Mesendoderm (in vitro differentiated cells): ENCODE measurements at regions not wholly inside any gene's neighbourhood (a gene's known extent, or its start where the extent isn't known, plus 50 kb on each side); places are given as distances from the start of the nearest gene placed in this dataset.

ENCODE experiments used
- DNase-seq: peaks from one replicate; pipeline ENCODE4 v3.0.0; 2013
- H2AK5ac ChIP-seq: 2 replicates; pipeline ENCODE4 v1.6.1; 2013; ENCODE audit warnings: low read length, inconsistent platforms
- H2BK120ac ChIP-seq: 2 replicates; pipeline ENCODE4 v1.6.1; 2013; ENCODE audit warnings: low read depth, mild to moderate bottlenecking, low read length, moderate library complexity, mixed read lengths
- H2BK15ac ChIP-seq: replicated peaks from 2 replicates; pipeline ENCODE4 v1.6.1; 2013; ENCODE audit warnings: low read depth, mild to moderate bottlenecking, moderate library complexity
- H2BK5ac ChIP-seq: 2 replicates; pipeline ENCODE4 v1.6.1; 2013; ENCODE audit warnings: low read length, inconsistent platforms
- H3K18ac ChIP-seq: 2 replicates; pipeline ENCODE4 v1.6.1; 2013; ENCODE audit warnings: mild to moderate bottlenecking, low read length, mixed read lengths
- H3K23ac ChIP-seq: one replicate; pipeline ENCODE4 v1.6.1; 2013; ENCODE audit warnings: low read length
- H3K27ac ChIP-seq: 2 replicates; pipeline ENCODE4 v1.5.1; 2013; ENCODE audit warnings: low read depth, mild to moderate bottlenecking, inconsistent platforms, low read length, moderate library complexity
- H3K27me3 ChIP-seq: 2 replicates; pipeline ENCODE4 v1.6.1; 2013; ENCODE audit warnings: low read length, control low read depth, mild to moderate bottlenecking, inconsistent platforms; ENCODE audit not compliant: insufficient read depth, poor library complexity
- H3K36me3 ChIP-seq: 2 replicates; pipeline ENCODE4 v1.6.1; 2013; ENCODE audit warnings: low read length, inconsistent platforms; ENCODE audit not compliant: control insufficient read depth, insufficient read depth
- H3K4ac ChIP-seq: one replicate; pipeline ENCODE4 v1.6.1; 2013; ENCODE audit warnings: low read depth, mild to moderate bottlenecking, low read length, moderate library complexity
- H3K4me1 ChIP-seq: 2 replicates; pipeline ENCODE4 v1.6.1; 2013; ENCODE audit warnings: low read depth, low read length, inconsistent platforms; ENCODE audit not compliant: control insufficient read depth
- H3K4me2 ChIP-seq: 2 replicates; pipeline ENCODE4 v1.6.1; 2013; ENCODE audit warnings: low read length
- H3K4me3 ChIP-seq: 2 replicates; pipeline ENCODE4 v1.5.1; 2013; ENCODE audit warnings: mild to moderate bottlenecking, low read length
- H3K56ac ChIP-seq: one replicate; pipeline ENCODE4 v1.6.1; 2013; ENCODE audit warnings: low read length
- H3K79me1 ChIP-seq: 2 replicates; pipeline ENCODE4 v1.6.1; 2013; ENCODE audit warnings: low read length, inconsistent platforms
- H3K79me2 ChIP-seq: 2 replicates; pipeline ENCODE4 v1.6.1; 2013; ENCODE audit warnings: mild to moderate bottlenecking, low read length; ENCODE audit not compliant: control insufficient read depth, insufficient read depth
- H3K9ac ChIP-seq: 2 replicates; pipeline ENCODE4 v1.6.1; 2013; ENCODE audit warnings: low read length, inconsistent platforms
- H4K5ac ChIP-seq: one replicate; pipeline ENCODE4 v1.6.1; 2013; ENCODE audit warnings: low read length
- H4K8ac ChIP-seq: one replicate; pipeline ENCODE4 v1.6.1; 2013; ENCODE audit warnings: low read depth, mild to moderate bottlenecking, control low read depth, low read length, moderate library complexity
- WGBS: extraction: QIAGEN DNeasy Blood & Tissue Kit; methylation state at CpG from one replicate; pipeline ENCODE4 v1.1.7; 2013; ENCODE audit warnings: low lambda C conversion rate, missing lambda C conversion rate; ENCODE audit not compliant: insufficient coverage; ENCODE audit errors: extremely low coverage; 5-methylcytosine and 5-hydroxymethylcytosine counted together

DNA sequence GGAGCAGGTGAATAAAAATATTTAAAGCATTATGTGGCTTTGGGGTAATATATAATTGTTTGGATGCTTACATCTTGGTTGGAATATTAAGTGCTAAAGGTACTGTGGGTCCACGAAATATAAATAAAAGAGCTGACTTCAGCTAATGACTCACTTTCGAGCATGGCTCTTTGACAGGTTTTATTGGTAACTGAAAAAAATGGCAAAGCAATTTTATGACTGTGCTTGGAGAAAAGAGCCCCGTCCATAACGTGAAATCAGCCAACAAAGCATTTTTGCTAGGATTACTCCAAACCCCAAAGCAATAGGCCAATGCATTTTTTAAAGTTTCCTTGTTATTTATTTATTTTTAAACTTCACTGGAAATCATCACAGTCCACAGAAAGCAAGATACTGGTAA lies 397.2 kb upstream of the CDH19 start:
- WGBS, result no CpG with 5 or more reads among the region's 4 CpGs
- no peaks in the 10 kb centered on the region for H3K27me3 ChIP-seq
- no peaks in the 10 kb centered on the region for H3K79me2 ChIP-seq
- no peaks in the 10 kb centered on the region for H3K4me1 ChIP-seq
- H3K36me3 ChIP-seq, result no peaks in the 10 kb centered on the region
- H2AK5ac ChIP-seq, result no peak overlapping the region
- H3K56ac ChIP-seq, result no peak overlapping the region
- no peak overlapping the region for H3K23ac ChIP-seq
- no peak overlapping the region for H4K5ac ChIP-seq
- H3K27ac ChIP-seq, result no peak overlapping the region
- no peak overlapping the region for H3K4me3 ChIP-seq
- no peaks in the 10 kb centered on the region for H3K79me1 ChIP-seq
- H2BK5ac ChIP-seq, result no peak overlapping the region
- H3K18ac ChIP-seq, result no peak overlapping the region
- H3K9ac ChIP-seq, result no peak overlapping the region
- no peak for DNase-seq
- no peak overlapping the region for H3K4me2 ChIP-seq
- no peak overlapping the region for H2BK15ac ChIP-seq
- H3K4ac ChIP-seq, result no peak overlapping the region
- no peak overlapping the region for H4K8ac ChIP-seq
- H2BK120ac ChIP-seq, result no peak overlapping the region

DNA sequence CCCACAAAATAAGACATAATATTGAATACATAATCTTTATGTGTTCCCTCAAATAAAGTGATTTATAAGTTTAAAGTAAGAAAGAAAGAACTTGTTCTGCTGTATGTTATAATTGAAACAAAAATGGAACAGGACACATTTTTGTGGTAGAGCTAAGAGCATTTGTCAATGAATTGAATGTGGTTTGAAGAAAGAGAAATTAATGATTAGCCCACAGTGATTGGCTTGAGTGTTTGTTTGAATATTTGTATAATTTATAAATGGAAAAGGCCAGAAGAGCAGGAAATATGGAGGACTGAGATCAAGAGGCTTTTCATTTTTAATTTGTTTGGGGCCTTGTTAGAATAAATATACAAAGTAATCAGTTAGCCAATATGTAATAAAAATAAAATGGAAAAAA lies 395.1 kb upstream of the CDH19 start:
- Histone ChIP-seq H4K8ac (no peak overlapping the region), H3K79me2 (no peaks in the 10 kb centered on the region), H4K5ac (no peak overlapping the region), H3K79me1 (no peaks in the 10 kb centered on the region), H3K27ac (no peak overlapping the region), H3K4me2 (no peak overlapping the region), H3K27me3 (no peaks in the 10 kb centered on the region), H3K9ac (no peak overlapping the region), H2BK5ac (no peak overlapping the region), H2BK120ac (no peak overlapping the region), H3K4ac (no peak overlapping the region), H3K4me1 (no peaks in the 10 kb centered on the region), H2BK15ac (no peak overlapping the region), H3K18ac (no peak overlapping the region), H3K56ac (no peak overlapping the region), H3K4me3 (no peak overlapping the region), H3K36me3 (no peaks in the 10 kb centered on the region), H2AK5ac (no peak overlapping the region), H3K23ac (no peak overlapping the region)
- no peak for DNase-seq

DNA sequence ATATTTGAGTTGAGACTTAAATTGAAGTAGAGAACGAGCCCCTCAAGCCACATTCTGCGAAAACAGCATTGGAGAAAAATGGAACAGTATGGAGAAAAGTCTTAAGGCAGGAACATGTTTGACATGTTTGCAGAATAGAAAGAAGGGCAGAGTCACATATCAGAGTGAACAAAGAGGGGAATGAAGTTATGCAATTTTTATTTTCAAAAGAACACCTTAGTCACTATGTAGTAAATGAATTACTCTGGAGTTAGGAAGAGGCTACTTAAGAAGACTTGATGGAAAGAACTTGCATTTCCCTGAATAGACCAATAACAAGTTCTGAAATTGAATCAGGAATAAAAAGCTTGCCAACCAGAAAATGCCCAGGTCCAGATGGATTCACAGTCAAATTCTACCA lies 391.4 kb upstream of the CDH19 start:
- no peak overlapping the region for H2BK5ac ChIP-seq
- H2BK120ac ChIP-seq, result no peak overlapping the region
- H4K8ac ChIP-seq, result no peak overlapping the region
- H3K79me2 ChIP-seq, result no peaks in the 10 kb centered on the region
- H3K4me1 ChIP-seq, result no peaks in the 10 kb centered on the region
- H3K4me2 ChIP-seq, result no peak overlapping the region
- H3K36me3 ChIP-seq, result no peaks in the 10 kb centered on the region
- no peaks in the 10 kb centered on the region for H3K79me1 ChIP-seq
- no peak overlapping the region for H2BK15ac ChIP-seq
- no peak overlapping the region for H3K56ac ChIP-seq
- H2AK5ac ChIP-seq, result no peak overlapping the region
- H3K27ac ChIP-seq, result no peak overlapping the region
- no peak overlapping the region for H3K23ac ChIP-seq
- no peak overlapping the region for H4K5ac ChIP-seq
- no peak overlapping the region for H3K18ac ChIP-seq
- no peaks in the 10 kb centered on the region for H3K27me3 ChIP-seq
- DNase-seq, result no peak
- no peak overlapping the region for H3K4ac ChIP-seq
- WGBS, result no CpG with 5 or more reads among the region's 2 CpGs
- no peak overlapping the region for H3K4me3 ChIP-seq
- no peak overlapping the region for H3K9ac ChIP-seq

DNA sequence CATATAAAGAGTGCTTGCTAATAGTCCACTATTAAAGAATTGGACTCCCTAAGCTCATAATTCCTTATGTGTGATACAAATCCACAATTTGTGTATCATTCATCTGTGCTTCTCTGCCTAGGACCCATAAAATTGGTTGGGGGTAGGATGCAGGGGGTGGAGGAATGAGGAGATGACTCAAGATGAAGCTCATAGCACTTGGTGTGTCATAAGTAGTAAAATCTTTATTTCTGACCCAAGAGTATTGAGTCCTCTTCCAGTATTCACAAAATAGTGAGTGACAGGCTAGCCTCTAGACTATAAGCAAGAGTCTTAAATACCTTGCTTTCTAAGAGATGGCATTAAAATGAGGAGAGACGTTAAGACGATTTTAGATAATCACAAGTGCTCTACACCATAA lies 390.9 kb upstream of the CDH19 start:
- Histone ChIP-seq H2AK5ac (no peak overlapping the region), H4K8ac (no peak overlapping the region), H3K79me1 (no peaks in the 10 kb centered on the region), H2BK15ac (no peak overlapping the region), H3K23ac (no peak overlapping the region), H4K5ac (no peak overlapping the region), H3K4me3 (no peak overlapping the region), H2BK120ac (no peak overlapping the region), H3K79me2 (no peaks in the 10 kb centered on the region), H3K27ac (no peak overlapping the region), H3K56ac (no peak overlapping the region), H3K4me2 (no peak overlapping the region), H3K18ac (no peak overlapping the region), H3K36me3 (no peaks in the 10 kb centered on the region), H2BK5ac (no peak overlapping the region), H3K9ac (no peak overlapping the region), H3K4me1 (no peaks in the 10 kb centered on the region), H3K27me3 (no peaks in the 10 kb centered on the region), H3K4ac (no peak overlapping the region)
- no peak for DNase-seq
- no CpG with 5 or more reads among the region's 2 CpGs for WGBS

DNA sequence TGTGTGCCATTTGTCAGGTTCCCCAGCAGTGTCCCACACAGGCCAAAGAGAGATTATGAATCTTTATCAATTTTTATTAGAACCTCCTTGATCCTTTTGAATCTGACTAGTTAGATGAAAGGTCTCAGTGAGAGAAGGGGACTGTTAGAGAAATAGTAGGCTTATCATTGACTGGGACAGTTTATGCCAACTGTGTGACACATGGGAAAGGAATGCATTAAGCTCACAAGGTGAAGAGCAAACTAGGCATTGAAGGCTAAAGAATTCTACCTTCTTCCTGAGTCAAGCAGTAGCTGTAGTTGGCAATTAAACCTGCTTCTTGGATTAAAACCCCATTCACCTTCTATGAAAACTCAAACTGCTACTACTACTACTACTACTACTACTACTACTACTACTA lies 389.6 kb upstream of the CDH19 start:
- Histone ChIP-seq H3K23ac (no peak overlapping the region), H3K79me2 (no peaks in the 10 kb centered on the region), H2BK5ac (no peak overlapping the region), H3K79me1 (no peaks in the 10 kb centered on the region), H3K4ac (no peak overlapping the region), H3K4me1 (no peaks in the 10 kb centered on the region), H4K8ac (no peak overlapping the region), H3K18ac (peak overlapping the region; percentile 68), H3K9ac (no peak overlapping the region), H2AK5ac (no peak overlapping the region), H2BK15ac (no peak overlapping the region), H4K5ac (no peak overlapping the region), H3K4me2 (no peak overlapping the region), H3K36me3 (no peaks in the 10 kb centered on the region), H3K27ac (no peak overlapping the region), H3K27me3 (no peaks in the 10 kb centered on the region), H2BK120ac (no peak overlapping the region), H3K4me3 (no peak overlapping the region), H3K56ac (no peak overlapping the region)
- peak; percentile 88 for DNase-seq

DNA sequence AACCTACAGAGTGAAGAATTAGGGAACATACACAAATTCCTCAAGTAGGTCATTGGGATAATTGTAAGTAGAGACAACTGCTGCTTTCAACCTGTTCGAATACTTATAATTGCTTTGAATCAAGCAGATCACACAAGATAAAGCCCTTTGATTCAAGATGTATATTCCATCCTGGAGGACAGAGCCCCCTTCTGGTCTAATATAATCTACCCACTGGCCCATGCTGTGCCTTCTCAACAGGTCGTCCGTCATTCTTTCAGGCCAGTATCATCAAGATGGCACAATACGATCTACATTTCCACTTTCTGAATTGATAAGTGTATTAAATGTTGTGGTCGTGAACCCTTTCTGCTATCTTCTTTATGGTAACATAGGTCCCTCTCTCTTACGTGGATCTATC lies 387.0 kb upstream of the CDH19 start:
- Histone ChIP-seq H2BK15ac (no peak overlapping the region), H3K56ac (no peak overlapping the region), H4K8ac (no peak overlapping the region), H2BK120ac (no peak overlapping the region), H3K4me1 (no peaks in the 10 kb centered on the region), H3K23ac (no peak overlapping the region), H3K27ac (no peak overlapping the region), H2BK5ac (no peak overlapping the region), H3K18ac (no peak overlapping the region), H3K79me2 (no peaks in the 10 kb centered on the region), H3K4ac (no peak overlapping the region), H2AK5ac (no peak overlapping the region), H3K9ac (no peak overlapping the region), H3K4me2 (no peak overlapping the region), H3K27me3 (no peaks in the 10 kb centered on the region), H3K79me1 (no peaks in the 10 kb centered on the region), H4K5ac (no peak overlapping the region), H3K4me3 (no peak overlapping the region), H3K36me3 (no peaks in the 10 kb centered on the region)
- DNase-seq, result no peak
- WGBS, result no CpG with 5 or more reads among the region's 6 CpGs
